GM21825 (cell line): ENCODE measurements at regions not wholly inside any gene's neighbourhood (a gene's known extent, or its start where the extent isn't known, plus 50 kb on each side); places are given as distances from the start of the nearest gene placed in this dataset.

Experiments used
- ATAC-seq: cut with Tn5 transposase; IDR thresholded peaks from one replicate; pipeline ENCODE4 v1.9.1; 2021; ENCODE audit warnings: mild to moderate bottlenecking, moderate library complexity; ENCODE audit not compliant: unreplicated experiment

- no peak for ATAC-seq
Observed at GRCh38 chr7:35463751-35464150, 209.9 kb upstream of the TBX20 start.

GRCh38 chr7:35463176-35463700 is 209.3 kb upstream of the TBX20 start:
- ATAC-seq: no peak

GRCh38 chr7:35454575-35455385 is 200.9 kb upstream of the TBX20 start:
- no peak for ATAC-seq

- no peak for ATAC-seq
Observed at GRCh38 chr7:35450456-35451214, 196.7 kb upstream of the TBX20 start.

- ATAC-seq: no peak
Observed at GRCh38 chr7:35448486-35448885, 194.6 kb upstream of the TBX20 start.

- no peak for ATAC-seq
Observed at GRCh38 chr7:35446091-35446490, 192.2 kb upstream of the TBX20 start.

- ATAC-seq: no peak
Observed at GRCh38 chr7:35437619-35438275, 183.8 kb upstream of the TBX20 start.

- no peak for ATAC-seq
Observed at GRCh38 chr7:35436452-35436851, 182.6 kb upstream of the TBX20 start.

GRCh38 chr7:35430547-35431153 is 176.8 kb upstream of the TBX20 start:
- no peak for ATAC-seq

- ATAC-seq: no peak
Observed at GRCh38 chr7:35424869-35425495, 171.1 kb upstream of the TBX20 start.

- no peak for ATAC-seq
Observed at GRCh38 chr7:35424440-35424839, 170.5 kb upstream of the TBX20 start.

GRCh38 chr7:35422715-35423114 is 168.8 kb upstream of the TBX20 start:
- no peak for ATAC-seq

GRCh38 chr7:35420656-35421055 is 166.8 kb upstream of the TBX20 start:
- ATAC-seq: no peak

- no peak for ATAC-seq
Observed at GRCh38 chr7:35419391-35419755, 165.5 kb upstream of the TBX20 start.

GRCh38 chr7:35418716-35419390 is 165.0 kb upstream of the TBX20 start:
- no peak for ATAC-seq

- ATAC-seq: no peak
Observed at GRCh38 chr7:35416568-35416967, 162.7 kb upstream of the TBX20 start.

GRCh38 chr7:35415411-35415822 is 161.5 kb upstream of the TBX20 start:
- no peak for ATAC-seq

GRCh38 chr7:35411331-35411730 is 157.4 kb upstream of the TBX20 start:
- ATAC-seq: no peak

GRCh38 chr7:35405461-35405860 is 151.6 kb upstream of the TBX20 start:
- no peak for ATAC-seq

GRCh38 chr7:35401217-35401879 is 147.4 kb upstream of the TBX20 start:
- ATAC-seq: no peak
